H1 (cell line): ENCODE measurements at regions not wholly inside any gene's neighbourhood (a gene's known extent, or its start where the extent isn't known, plus 50 kb on each side); places are given as distances from the start of the nearest gene placed in this dataset.

Experiments used
- BRCA1 ChIP-seq: IDR thresholded peaks from 2 replicates; pipeline ENCODE4 v1.6.1; 2012; ENCODE audit warnings: low read depth, low read length, improper control_type of control experiment
- CHD7 ChIP-seq: fragments of 300-600 bp; sonication (generic); IDR thresholded peaks from 2 replicates; pipeline ENCODE4 v1.7.1; 2012; ENCODE audit warnings: low read length, moderate library complexity, mild to moderate bottlenecking, inconsistent platforms; ENCODE audit not compliant: insufficient replicate concordance
- E2F6 ChIP-seq: IDR thresholded peaks from 2 replicates; pipeline ENCODE4 v1.6.1; 2012; ENCODE audit warnings: inconsistent platforms
- EZH2 ChIP-seq: fragments of 200-600 bp; sonication (generic); IDR thresholded peaks from 2 replicates; pipeline ENCODE4 v1.7.1; 2012; ENCODE audit warnings: low read depth, mild to moderate bottlenecking, moderate library complexity, low read length, inconsistent platforms; ENCODE audit not compliant: severe bottlenecking
- PHF8 ChIP-seq: fragments of 200-600 bp; sonication (generic); conservative IDR thresholded peaks from 2 replicates; pipeline ENCODE4 v1.7.1; 2012; ENCODE audit warnings: low read depth, mild to moderate bottlenecking, inconsistent platforms, low read length, moderate library complexity
- POLR2A ChIP-seq, 2 experiments: IDR thresholded peaks; 1 replicate in 1 of 2; 2 replicates in 1 of 2; pipeline ENCODE4 v1.6.1; 2011; ENCODE audit warnings: low read depth in 2 of 2, low read length in 2 of 2, mild to moderate bottlenecking in 2 of 2; ENCODE audit errors: control extremely low read depth in 1 of 2
- RNF2 ChIP-seq: fragments of 200-900, 300-1000 bp; sonication (generic); IDR thresholded peaks from 2 replicates; pipeline ENCODE4 v1.7.1; 2016; ENCODE audit warnings: borderline replicate concordance, low read depth, mild to moderate bottlenecking, antibody characterized with exemption, low read length; ENCODE audit not compliant: poor library complexity, severe bottlenecking; ENCODE audit errors: missing control alignments
- SAP30 ChIP-seq: fragments of 300-600 bp; sonication (generic); IDR thresholded peaks from 2 replicates; pipeline ENCODE4 v1.7.1; 2012; ENCODE audit warnings: low read length, moderate library complexity, mild to moderate bottlenecking, inconsistent platforms; ENCODE audit not compliant: insufficient read depth, insufficient replicate concordance
- YY1 ChIP-seq: IDR thresholded peaks from 2 replicates; pipeline ENCODE4 v1.6.1; 2011; ENCODE audit warnings: low read depth, mild to moderate bottlenecking, low read length

- peak; percentile 95 for TF ChIP-seq CHD7
- TF ChIP-seq POLR2A (IDR thresholded peaks at IDR 0.05; ENCODE audit: control extremely low read depth in 1 of 2, low read depth in 2 of 2, low read length in 2 of 2) = peak in 1 of 2 experiments; percentile 35; a peak in 2 of 3 replicates
- TF ChIP-seq BRCA1 = no peak
- TF ChIP-seq PHF8 = no peak
- peak; percentile 91 for TF ChIP-seq YY1
- no peak for TF ChIP-seq RNF2
- TF ChIP-seq EZH2 = no peak
- TF ChIP-seq SAP30 = no peak
- no peak for TF ChIP-seq E2F6
Observed at GRCh38 chr5:116864157-116864837, 289.7 kb upstream of the SEMA6A start (continued).
